HFF-Myc (cell line): ENCODE measurements at regions not wholly inside any gene's neighbourhood (a gene's known extent, or its start where the extent isn't known, plus 50 kb on each side); places are given as distances from the start of the nearest gene placed in this dataset.

Experiments
- DNase-seq: peaks from one replicate; pipeline ENCODE4 v3.0.0-alpha.2; 2011; ENCODE audit warnings: low read depth; ENCODE audit errors: extremely low read depth
- H3K4me3 ChIP-seq: replicated peaks from 2 replicates; pipeline ENCODE4 v1.5.1; 2011; ENCODE audit warnings: low read depth, mild to moderate bottlenecking, control low read depth, low read length
- TF ChIP-seq, protein P1 (sequence below): IDR thresholded peaks from 2 replicates; pipeline ENCODE4 v1.5.1; 2012; ENCODE audit warnings: mild to moderate bottlenecking, low read depth, low read length, control low read depth; ENCODE audit errors: missing control alignments

DNA sequence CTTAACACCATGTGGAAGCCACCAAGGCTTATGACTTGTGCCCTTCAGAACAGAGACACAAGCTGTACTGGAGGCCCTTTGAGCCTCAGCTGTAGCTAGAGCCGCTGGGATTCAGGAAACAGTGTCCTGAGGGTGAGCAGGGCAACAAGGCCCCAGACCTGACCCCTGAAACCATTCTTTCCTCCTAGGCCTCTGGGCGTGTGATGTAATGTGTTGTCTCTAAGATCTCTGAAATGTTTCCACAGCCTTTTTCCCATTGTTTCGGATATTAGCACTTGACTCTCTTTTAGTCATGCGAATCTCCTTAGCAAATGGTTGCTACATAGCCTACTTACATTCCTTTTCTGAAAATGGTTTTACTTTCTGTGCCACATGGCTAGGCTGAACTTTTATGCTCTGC is 114.9 kb downstream of the CD8B2 start:
- no peak for DNase-seq
- TF ChIP-seq, protein P1, sequence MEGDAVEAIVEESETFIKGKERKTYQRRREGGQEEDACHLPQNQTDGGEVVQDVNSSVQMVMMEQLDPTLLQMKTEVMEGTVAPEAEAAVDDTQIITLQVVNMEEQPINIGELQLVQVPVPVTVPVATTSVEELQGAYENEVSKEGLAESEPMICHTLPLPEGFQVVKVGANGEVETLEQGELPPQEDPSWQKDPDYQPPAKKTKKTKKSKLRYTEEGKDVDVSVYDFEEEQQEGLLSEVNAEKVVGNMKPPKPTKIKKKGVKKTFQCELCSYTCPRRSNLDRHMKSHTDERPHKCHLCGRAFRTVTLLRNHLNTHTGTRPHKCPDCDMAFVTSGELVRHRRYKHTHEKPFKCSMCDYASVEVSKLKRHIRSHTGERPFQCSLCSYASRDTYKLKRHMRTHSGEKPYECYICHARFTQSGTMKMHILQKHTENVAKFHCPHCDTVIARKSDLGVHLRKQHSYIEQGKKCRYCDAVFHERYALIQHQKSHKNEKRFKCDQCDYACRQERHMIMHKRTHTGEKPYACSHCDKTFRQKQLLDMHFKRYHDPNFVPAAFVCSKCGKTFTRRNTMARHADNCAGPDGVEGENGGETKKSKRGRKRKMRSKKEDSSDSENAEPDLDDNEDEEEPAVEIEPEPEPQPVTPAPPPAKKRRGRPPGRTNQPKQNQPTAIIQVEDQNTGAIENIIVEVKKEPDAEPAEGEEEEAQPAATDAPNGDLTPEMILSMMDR: no peak
- no peak overlapping the region for H3K4me3 ChIP-seq

DNA sequence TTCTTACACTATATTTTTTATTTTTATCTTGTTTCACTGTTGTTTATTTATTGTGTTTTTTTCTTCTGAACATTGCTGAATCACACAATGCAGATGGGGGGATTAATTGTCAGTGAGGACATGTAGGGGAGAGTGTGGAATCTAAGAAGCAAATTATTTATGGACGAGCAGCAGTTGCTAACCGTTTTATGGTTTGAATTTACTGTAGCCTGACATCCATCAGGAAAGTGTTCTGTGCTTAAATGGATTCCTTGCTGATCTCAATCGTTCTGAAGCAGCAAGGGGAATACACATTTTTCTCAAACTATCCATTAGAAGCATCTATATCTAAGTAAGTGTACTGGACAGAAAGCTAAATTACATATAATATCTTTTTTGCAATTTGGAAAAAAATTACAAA is 119.5 kb downstream of the CD8B2 start:
- TF ChIP-seq, protein P1: no peak
- DNase-seq: no peak
- no peak overlapping the region for H3K4me3 ChIP-seq

DNA sequence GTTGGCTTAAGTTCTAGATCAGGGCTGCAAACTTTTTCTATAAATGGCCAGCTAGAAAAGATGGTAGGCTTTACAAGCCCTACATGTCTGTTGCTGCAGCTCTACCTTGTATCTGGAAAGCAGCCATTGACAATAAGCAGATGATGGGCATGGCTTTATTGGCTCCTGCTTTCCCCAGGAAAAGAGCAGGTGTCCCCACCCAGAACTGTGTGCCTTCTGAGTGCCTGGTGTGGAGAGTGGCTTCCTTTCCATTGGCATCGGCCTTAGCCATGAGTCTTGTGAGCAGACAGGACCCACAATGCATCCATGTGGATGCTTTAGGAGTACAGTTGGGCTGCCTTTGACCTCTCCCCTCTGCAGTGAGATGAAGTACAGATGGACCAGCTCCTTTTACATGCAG is 120.2 kb downstream of the CD8B2 start:
- no peak for DNase-seq
- no peak overlapping the region for H3K4me3 ChIP-seq
- TF ChIP-seq, protein P1: no peak

DNA sequence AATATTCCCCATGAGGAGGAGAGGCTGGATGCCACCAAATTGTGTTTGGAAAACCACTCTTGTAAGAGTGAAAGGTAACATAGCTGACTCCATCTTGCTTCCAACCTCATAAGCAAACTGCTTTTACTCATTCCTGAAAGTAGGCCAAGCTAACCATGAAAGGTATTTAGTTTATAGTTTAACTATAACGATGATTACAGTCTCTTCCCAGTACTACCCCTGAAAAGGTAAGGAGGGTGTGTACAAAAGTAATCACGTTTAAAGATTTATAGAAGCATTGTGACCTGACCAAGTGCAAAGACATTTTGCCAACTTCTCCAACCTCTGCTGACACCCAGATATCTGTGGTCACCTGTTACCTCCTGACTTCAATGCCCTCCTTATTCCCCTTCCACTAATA is 122.6 kb downstream of the CD8B2 start:
- TF ChIP-seq, protein P1: no peak
- DNase-seq: no peak
- H3K4me3 ChIP-seq: no peak overlapping the region

DNA sequence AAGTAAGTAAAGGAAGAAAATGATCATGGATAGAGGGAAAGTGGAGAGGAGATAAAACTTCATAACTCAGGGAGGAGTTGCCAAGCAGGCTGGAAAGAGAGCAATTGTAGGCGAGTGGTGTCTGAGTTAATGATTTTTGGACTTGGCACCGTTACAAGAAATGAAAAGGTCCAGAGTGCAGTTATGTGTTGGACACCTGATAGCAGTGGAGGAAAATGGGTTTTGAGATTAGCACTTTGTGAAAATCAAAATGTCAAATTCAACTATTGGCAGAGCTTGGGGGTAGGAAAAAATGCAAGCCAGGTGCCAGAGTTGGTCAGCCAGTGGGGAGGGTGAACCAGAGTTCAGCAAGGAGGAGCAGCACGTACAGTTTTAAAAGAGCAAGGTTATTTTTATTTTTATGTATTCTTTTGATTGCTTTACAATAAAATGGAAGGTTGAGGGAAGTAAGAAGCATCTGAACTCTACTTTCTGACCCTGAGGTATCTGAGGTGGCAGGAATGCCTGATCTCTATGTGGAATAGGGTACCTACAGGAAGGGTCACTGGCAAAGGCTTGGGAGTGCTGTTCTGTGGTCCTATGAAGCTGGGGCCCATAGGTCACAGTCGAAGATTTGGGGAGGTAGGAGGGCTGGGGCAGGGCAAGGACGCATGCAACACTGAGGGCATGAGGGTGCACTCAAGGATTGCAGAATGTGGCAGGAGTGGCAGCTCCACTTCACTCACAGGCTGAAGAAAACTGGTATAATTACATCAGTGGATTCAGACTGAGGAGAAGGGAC is 127.5 kb downstream of the CD8B2 start:
- DNase-seq: no peak
- H3K4me3 ChIP-seq: no peak overlapping the region
- TF ChIP-seq, protein P1: no peak

DNA sequence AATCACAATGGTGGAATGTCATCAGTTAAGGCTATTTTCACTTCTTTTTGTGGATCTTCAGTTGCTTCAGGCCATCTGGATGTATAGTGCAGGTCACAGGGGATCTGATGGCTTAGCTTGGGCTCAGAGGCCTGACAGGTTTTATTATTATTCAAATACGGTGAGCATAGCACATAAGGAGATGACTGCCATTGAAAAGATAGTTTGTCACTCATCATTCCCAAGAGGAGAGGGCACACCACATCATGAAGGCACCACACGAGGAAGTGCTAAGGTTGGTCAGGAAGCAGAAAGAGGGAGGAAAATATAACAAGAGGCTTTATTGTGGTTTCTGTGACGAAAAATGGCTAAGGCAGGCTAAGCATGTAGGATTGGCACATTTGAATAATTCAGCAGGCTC is 131.4 kb downstream of the CD8B2 start:
- no peak overlapping the region for H3K4me3 ChIP-seq
- no peak for DNase-seq
- TF ChIP-seq, protein P1: no peak

DNA sequence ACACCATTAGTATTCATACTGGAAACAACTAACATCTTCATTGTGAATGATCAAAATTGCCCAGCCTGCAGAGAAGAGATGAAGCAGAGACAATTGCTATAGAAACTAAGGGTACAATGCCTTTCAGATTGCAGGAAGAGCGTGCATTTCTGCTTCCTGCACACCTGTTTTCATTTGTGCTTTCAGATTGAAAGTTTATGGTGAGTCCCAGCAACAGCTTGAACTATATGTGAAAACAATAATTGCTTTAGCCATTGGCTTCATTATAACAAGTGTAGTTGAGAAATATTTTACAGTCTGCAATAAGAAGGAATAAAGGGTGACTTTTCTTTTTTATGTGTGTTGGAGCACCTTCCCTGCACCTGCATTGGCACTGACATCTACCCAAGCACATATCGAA is 136.3 kb downstream of the CD8B2 start:
- DNase-seq: no peak
- TF ChIP-seq, protein P1: no peak
- H3K4me3 ChIP-seq: no peak overlapping the region
